Tibial nerve (tissue), 4 donors: ENCODE measurements at regions not wholly inside any gene's neighbourhood (a gene's known extent, or its start where the extent isn't known, plus 50 kb on each side); places are given as distances from the start of the nearest gene placed in this dataset.
A peak's percentile ranks its signal among the peaks of the same experiment; 100 is the strongest.

Experiments used
- CTCF ChIP-seq, 5 experiments: fragments of 200-600 bp in 3 of 5; fragments of 450-650 bp in 2 of 5; sonication (generic) in 3 of 5; IDR thresholded peaks; one replicate each; pipeline ENCODE4 v1.5.1; 2016 to 2019; ENCODE audit warnings: antibody characterized with exemption in 5 of 5, mild to moderate bottlenecking in 3 of 5, moderate library complexity in 2 of 5
- EP300 ChIP-seq, 2 donors: sonication (generic); formaldehyde crosslinking; IDR thresholded peaks; one replicate each; pipeline ENCODE4 v1.6.1; 2017; ENCODE audit warnings: antibody characterized with exemption in 2 of 2, mild to moderate bottlenecking in 1 of 2
- POLR2A ChIP-seq, 2 donors: fragments of 450-650 bp; IDR thresholded peaks; one replicate each; pipeline ENCODE4 v1.6.1; 2017; ENCODE audit warnings: antibody characterized with exemption in 2 of 2, mild to moderate bottlenecking in 2 of 2, moderate library complexity in 2 of 2

GRCh38 chr5:15191012-15191411 is 309.0 kb upstream of the FBXL7 start:
- TF ChIP-seq POLR2A (IDR thresholded peaks at IDR 0.05): no peak
- no peak for TF ChIP-seq EP300 (IDR thresholded peaks at IDR 0.05)
- peak in 1 of 5 experiments; percentile 7 for TF ChIP-seq CTCF (IDR thresholded peaks at IDR 0.05)
